A549 (cell line): ENCODE measurements at regions not wholly inside any gene's neighbourhood (a gene's known extent, or its start where the extent isn't known, plus 50 kb on each side); places are given as distances from the start of the nearest gene placed in this dataset.

ENCODE experiments used
- BHLHE40 ChIP-seq: IDR thresholded peaks from 2 replicates; pipeline ENCODE4 v1.6.1; 2012; ENCODE audit warnings: low read depth, low read length, inconsistent platforms
- CBX2 ChIP-seq: fragments of 200-600 bp; sonication (generic); IDR thresholded peaks from 2 replicates; pipeline ENCODE4 v1.6.1; 2016; ENCODE audit warnings: low read depth, mild to moderate bottlenecking, borderline replicate concordance
- CEBPB ChIP-seq, 2 experiments: fragments of >200 bp in 1 of 2; sonication (Bioruptor Twin) in 1 of 2; formaldehyde crosslinking in 1 of 2; IDR thresholded peaks; 2 replicates each; pipeline ENCODE4 v1.6.1; 2012 to 2016
- CHD2 ChIP-seq: fragments of 150-350 bp; IDR thresholded peaks from 2 replicates; pipeline ENCODE4 v1.6.1; 2014; ENCODE audit warnings: low read length; ENCODE audit not compliant: partially characterized antibody
- CTCF ChIP-seq: fragments of >200 bp; sonication (Bioruptor Twin); formaldehyde crosslinking; IDR thresholded peaks from 3 replicates; pipeline ENCODE4 v1.5.1; 2016
- MAFK ChIP-seq: fragments of 450-650 bp; IDR thresholded peaks from 2 replicates; pipeline ENCODE4 v1.6.1; 2014; ENCODE audit not compliant: partially characterized antibody
- MAX ChIP-seq: IDR thresholded peaks from 2 replicates; pipeline ENCODE4 v1.6.1; 2012
- MAZ ChIP-seq: fragments of 150-350 bp; IDR thresholded peaks from 2 replicates; pipeline ENCODE4 v1.6.1; 2014; ENCODE audit warnings: antibody characterized with exemption, low read depth, low read length, borderline replicate concordance
- POLR2A ChIP-seq: IDR thresholded peaks from 2 replicates; pipeline ENCODE4 v1.6.1; 2012; ENCODE audit warnings: mild to moderate bottlenecking, low read length
- RAD21 ChIP-seq, 2 experiments: fragments of >200 bp in 1 of 2; sonication (Bioruptor Twin) in 1 of 2; formaldehyde crosslinking in 1 of 2; IDR thresholded peaks in 1 of 2; conservative IDR thresholded peaks in 1 of 2; 2 replicates in 1 of 2; 3 replicates in 1 of 2; pipeline ENCODE4 v1.6.1; 2012 to 2018; ENCODE audit warnings: inconsistent platforms in 1 of 2
- RCOR1 ChIP-seq: fragments of 150-350 bp; IDR thresholded peaks from 2 replicates; pipeline ENCODE4 v1.6.1; 2014; ENCODE audit warnings: antibody characterized with exemption, low read length, low read depth
- USF2 ChIP-seq: fragments of 450-650 bp; IDR thresholded peaks from 2 replicates; pipeline ENCODE4 v1.6.1; 2014; ENCODE audit warnings: antibody characterized with exemption
- ZFP36 ChIP-seq: fragments of 450-650 bp; IDR thresholded peaks from 2 replicates; pipeline ENCODE4 v1.6.1; 2014; ENCODE audit warnings: borderline replicate concordance; ENCODE audit not compliant: partially characterized antibody

GRCh38 chr10:33660329-33660728 is 325.9 kb upstream of the NRP1 start:
- TF ChIP-seq CHD2 = no peak
- no peak for TF ChIP-seq CTCF
- TF ChIP-seq CEBPB (IDR thresholded peaks at IDR 0.05) = no peak
- no peak for TF ChIP-seq MAFK
- TF ChIP-seq CBX2 = no peak
- TF ChIP-seq USF2 = no peak
- TF ChIP-seq RAD21 (conservative IDR thresholded peaks at IDR 0.05 in 1 of 2, IDR thresholded peaks at IDR 0.05 in 1 of 2) = no peak
- no peak for TF ChIP-seq POLR2A
- no peak for TF ChIP-seq BHLHE40
- TF ChIP-seq MAX = no peak
- TF ChIP-seq RCOR1 = no peak
- TF ChIP-seq MAZ = no peak
- no peak for TF ChIP-seq ZFP36
